Tibial nerve (tissue), 4 donors: ENCODE measurements at regions not wholly inside any gene's neighbourhood (a gene's known extent, or its start where the extent isn't known, plus 50 kb on each side); places are given as distances from the start of the nearest gene placed in this dataset.
"Not testable (repeated sequence)": the region's sequence is repeated elsewhere in the genome, so short reads cannot be mapped to it uniquely, and the experiment has no call there.

Experiments used
- DNase-seq, 2 donors: peaks; one replicate each; pipeline ENCODE4 v3.0.0-alpha.2; 2019; ENCODE audit warnings: low spot score in 2 of 2
- H3K27ac ChIP-seq, 4 donors: fragments of 200-600 bp; sonication (generic) in 3 of 4; one replicate each; pipeline ENCODE4 v1.5.1; 2017 to 2019; ENCODE audit warnings: mild to moderate bottlenecking in 1 of 4
- H3K27me3 ChIP-seq, 2 donors: fragments of 200-600 bp; sonication (generic) in 1 of 2; one replicate each; pipeline versions ENCODE4 v1.5.1 to v1.6.0; 2017 to 2019
- H3K36me3 ChIP-seq, 3 donors: fragments of 200-600 bp; sonication (generic); one replicate each; pipeline ENCODE4 v1.5.1; 2018 to 2019
- H3K4me1 ChIP-seq, 4 donors: fragments of 200-600 bp; sonication (generic) in 3 of 4; one replicate each; pipeline ENCODE4 v1.5.1; 2017 to 2019
- H3K4me3 ChIP-seq, 4 donors: fragments of 200-600 bp; sonication (generic) in 3 of 4; one replicate each; pipeline ENCODE4 v1.5.1; 2017 to 2019; ENCODE audit warnings: mild to moderate bottlenecking in 1 of 4, moderate library complexity in 1 of 4
- H3K9me3 ChIP-seq, 4 donors: fragments of 200-600 bp; sonication (generic) in 3 of 4; one replicate each; pipeline ENCODE4 v1.5.1; 2017 to 2019
- EP300 ChIP-seq, 2 donors: sonication (generic); formaldehyde crosslinking; IDR thresholded peaks; one replicate each; pipeline ENCODE4 v1.6.1; 2017; ENCODE audit warnings: antibody characterized with exemption in 2 of 2, mild to moderate bottlenecking in 1 of 2
- POLR2A ChIP-seq, 2 donors: fragments of 450-650 bp; IDR thresholded peaks; one replicate each; pipeline ENCODE4 v1.6.1; 2017; ENCODE audit warnings: antibody characterized with exemption in 2 of 2, mild to moderate bottlenecking in 2 of 2, moderate library complexity in 2 of 2
- WGBS, 2 donors: methylation state at CpG; one replicate each; pipeline ENCODE4 v1.1.5; 2018; 5-methylcytosine and 5-hydroxymethylcytosine counted together
- TF ChIP-seq, protein P1 (sequence below), 5 experiments: fragments of 200-600 bp in 3 of 5; fragments of 450-650 bp in 2 of 5; sonication (generic) in 3 of 5; IDR thresholded peaks; one replicate each; pipeline ENCODE4 v1.5.1; 2016 to 2019; ENCODE audit warnings: antibody characterized with exemption in 5 of 5, mild to moderate bottlenecking in 3 of 5, moderate library complexity in 2 of 5

DNA sequence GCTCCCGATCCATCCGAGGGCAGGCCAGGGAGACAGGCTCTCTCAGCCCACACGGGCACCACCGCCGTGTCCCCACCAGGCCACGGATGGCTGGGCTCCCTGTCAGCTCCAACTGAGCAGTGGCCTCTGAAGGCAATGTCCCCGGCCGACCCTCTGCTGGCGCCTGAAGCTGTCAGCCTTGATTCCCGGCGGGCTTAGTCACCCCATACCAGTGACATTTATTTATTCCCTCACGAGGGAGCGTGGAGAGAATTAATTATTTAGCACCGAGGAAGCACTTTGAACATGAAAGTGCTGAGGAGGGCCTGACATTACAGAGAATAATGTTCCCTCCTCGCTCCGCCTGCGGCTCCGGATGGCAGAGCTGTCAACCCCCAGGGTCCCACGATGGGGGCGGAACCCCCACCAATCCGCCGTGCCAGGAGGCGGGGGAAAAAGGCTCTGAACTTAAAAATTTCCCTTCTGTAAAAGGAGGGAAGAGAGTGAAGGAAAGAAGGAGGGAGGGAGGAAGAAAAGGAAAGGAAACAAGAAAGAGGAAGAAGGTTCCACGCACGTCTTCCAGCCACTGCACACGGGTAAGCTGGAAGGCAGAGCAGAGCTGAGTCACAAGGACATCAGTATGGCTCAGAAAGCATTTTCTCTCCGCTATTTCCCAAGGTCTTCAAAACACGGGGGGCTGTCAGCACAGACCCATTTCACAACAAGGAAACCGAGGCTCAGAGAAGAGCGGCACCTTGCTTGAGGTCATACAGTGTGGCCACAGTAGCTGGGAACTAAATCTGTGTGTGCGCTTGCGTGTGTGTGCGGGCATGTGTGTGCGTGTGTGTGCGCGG is 108.7 kb upstream of the NCOR2 start:
- H3K27me3 ChIP-seq, result no peaks in the 10 kb centered on the region
- no peaks in the 10 kb centered on the region for H3K36me3 ChIP-seq
- H3K4me3 ChIP-seq, result peak overlapping the region in 1 of 4 donors; percentile 8
- H3K4me1 ChIP-seq, result peaks cover 0 to 66% (median 24%) of the 10 kb centered on the region in 4 donors
- 35 to 42% methylated on average over 35 to 36 of the region's 36 CpGs for WGBS, 2 donors
- peak overlapping the region in 3 of 4 donors; percentile 47 to 72 (median 59) for H3K27ac ChIP-seq
- TF ChIP-seq, protein P1, sequence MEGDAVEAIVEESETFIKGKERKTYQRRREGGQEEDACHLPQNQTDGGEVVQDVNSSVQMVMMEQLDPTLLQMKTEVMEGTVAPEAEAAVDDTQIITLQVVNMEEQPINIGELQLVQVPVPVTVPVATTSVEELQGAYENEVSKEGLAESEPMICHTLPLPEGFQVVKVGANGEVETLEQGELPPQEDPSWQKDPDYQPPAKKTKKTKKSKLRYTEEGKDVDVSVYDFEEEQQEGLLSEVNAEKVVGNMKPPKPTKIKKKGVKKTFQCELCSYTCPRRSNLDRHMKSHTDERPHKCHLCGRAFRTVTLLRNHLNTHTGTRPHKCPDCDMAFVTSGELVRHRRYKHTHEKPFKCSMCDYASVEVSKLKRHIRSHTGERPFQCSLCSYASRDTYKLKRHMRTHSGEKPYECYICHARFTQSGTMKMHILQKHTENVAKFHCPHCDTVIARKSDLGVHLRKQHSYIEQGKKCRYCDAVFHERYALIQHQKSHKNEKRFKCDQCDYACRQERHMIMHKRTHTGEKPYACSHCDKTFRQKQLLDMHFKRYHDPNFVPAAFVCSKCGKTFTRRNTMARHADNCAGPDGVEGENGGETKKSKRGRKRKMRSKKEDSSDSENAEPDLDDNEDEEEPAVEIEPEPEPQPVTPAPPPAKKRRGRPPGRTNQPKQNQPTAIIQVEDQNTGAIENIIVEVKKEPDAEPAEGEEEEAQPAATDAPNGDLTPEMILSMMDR (IDR thresholded peaks at IDR 0.05), result peak in 1 of 5 experiments; percentile 11
- TF ChIP-seq POLR2A (IDR thresholded peaks at IDR 0.05), result no peak
- DNase-seq, result no peak
- H3K9me3 ChIP-seq, result no peaks in the 10 kb centered on the region

DNA sequence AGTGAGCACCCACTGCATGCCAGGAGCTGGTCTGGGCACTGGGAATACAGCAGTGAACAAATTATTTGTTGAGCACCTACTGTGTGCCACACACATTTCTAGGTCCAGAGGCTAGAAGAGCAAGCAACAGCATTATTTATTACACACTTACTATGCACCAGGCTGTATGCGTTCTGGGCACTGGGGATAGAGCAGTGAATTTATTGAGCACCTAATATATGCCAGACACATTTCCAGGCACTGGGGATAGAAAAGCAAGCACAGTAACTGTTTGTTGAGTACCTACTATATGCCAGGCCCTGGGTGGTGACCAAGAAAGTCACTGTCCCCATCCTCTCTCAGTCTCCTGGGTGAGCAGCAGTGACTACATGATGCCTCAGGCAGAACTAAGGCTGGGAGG is 107.5 kb upstream of the NCOR2 start:
- H3K4me1 ChIP-seq, result peaks cover 0 to 54% (median 19%) of the 10 kb centered on the region in 4 donors
- H3K36me3 ChIP-seq, result no peaks in the 10 kb centered on the region
- no peak for DNase-seq
- no peaks in the 10 kb centered on the region for H3K9me3 ChIP-seq
- no peak overlapping the region for H3K4me3 ChIP-seq
- H3K27me3 ChIP-seq, result no peaks in the 10 kb centered on the region
- WGBS, 2 donors, result 21 to 100% methylated on average over 1 of the region's 1 CpG
- no peak overlapping the region for H3K27ac ChIP-seq
- TF ChIP-seq EP300 (IDR thresholded peaks at IDR 0.05) (no peak), POLR2A (IDR thresholded peaks at IDR 0.05) (no peak)
- TF ChIP-seq, protein P1 (IDR thresholded peaks at IDR 0.05), result no peak

DNA sequence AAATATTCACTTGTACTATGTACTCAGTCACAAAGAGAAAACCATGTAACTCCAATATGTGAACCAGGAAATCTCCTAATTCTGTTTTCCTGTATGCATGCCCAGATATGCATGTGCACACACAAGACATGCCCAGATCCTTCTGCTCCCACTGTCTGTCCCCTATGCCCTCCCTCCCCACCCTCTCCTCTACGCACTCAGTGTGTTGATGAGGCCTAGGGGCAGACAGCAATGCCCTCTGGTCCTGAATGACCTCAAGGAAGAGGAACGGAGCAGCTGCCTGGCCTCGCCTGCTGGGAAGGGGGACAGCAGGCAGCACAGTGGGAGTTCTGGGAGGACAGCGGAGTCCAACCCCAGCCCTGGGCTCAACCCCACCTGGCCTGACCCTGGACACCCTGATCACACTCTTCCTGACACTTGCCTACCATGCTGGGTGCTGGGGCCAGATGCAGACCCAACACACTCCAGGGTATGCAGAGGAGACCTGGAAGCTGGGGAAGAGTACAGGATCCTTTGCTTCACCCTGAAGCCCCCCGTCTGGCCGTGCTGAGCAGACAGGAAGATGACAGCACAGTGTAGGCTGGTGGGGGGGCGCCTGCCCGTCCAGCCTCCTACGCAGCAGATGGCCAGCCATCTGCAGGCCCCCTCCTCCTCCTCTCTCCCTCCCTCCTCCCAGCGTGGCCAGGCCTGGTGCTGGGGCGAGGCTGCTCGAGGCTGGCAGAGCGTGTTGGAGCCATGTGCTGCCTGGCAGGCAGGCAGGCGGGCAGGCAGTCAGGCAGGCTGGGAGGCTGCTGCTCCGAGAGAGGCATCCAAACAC is 106.6 kb upstream of the NCOR2 start:
- WGBS, 2 donors, result 40 to 53% methylated on average over 14 to 15 of the region's 15 CpGs
- no peak for TF ChIP-seq POLR2A (IDR thresholded peaks at IDR 0.05)
- TF ChIP-seq, protein P1 (IDR thresholded peaks at IDR 0.05), result no peak
- TF ChIP-seq EP300 (IDR thresholded peaks at IDR 0.05), result no peak
- DNase-seq, result no peak
- Histone ChIP-seq H3K27ac (peak overlapping the region in 2 of 4 donors; percentile 19 to 50), H3K4me3 (no peak overlapping the region), H3K27me3 (no peaks in the 10 kb centered on the region), H3K36me3 (no peaks in the 10 kb centered on the region), H3K9me3 (no peaks in the 10 kb centered on the region), H3K4me1 (peaks cover 0 to 45% (median 16%) of the 10 kb centered on the region in 4 donors)

DNA sequence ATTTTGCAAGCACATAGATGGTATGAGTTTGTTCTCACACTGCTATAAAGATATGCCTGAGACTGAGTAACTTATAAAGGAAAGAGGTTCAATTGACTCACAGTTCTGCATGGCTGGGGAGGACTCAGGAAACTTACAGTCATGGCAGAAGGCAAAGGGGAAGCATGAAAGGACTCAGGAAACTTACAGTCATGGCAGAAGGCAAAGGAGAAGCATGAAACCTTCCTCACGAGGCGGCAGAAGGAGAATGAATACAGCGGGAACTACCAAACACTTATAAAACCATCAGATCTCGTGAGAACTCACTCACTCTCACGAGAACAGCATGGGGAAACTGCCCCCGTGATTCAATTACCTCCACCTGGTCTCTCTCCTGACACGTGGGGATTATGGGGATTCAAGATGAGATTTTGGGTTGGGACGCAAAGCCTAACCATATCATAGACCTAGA is 101.9 kb upstream of the NCOR2 start:
- 79 to 82% methylated on average over 8 of the region's 8 CpGs for WGBS, 2 donors
- Histone ChIP-seq H3K9me3 (peaks cover 0 to 13% (median 3%) of the 10 kb centered on the region in 4 donors), H3K4me1 (peaks cover 0 to 19% (median 4%) of the 10 kb centered on the region in 4 donors)
- not testable (repeated sequence) for H3K27ac ChIP-seq, H3K27me3 ChIP-seq, DNase-seq, H3K4me3 ChIP-seq, H3K36me3 ChIP-seq

DNA sequence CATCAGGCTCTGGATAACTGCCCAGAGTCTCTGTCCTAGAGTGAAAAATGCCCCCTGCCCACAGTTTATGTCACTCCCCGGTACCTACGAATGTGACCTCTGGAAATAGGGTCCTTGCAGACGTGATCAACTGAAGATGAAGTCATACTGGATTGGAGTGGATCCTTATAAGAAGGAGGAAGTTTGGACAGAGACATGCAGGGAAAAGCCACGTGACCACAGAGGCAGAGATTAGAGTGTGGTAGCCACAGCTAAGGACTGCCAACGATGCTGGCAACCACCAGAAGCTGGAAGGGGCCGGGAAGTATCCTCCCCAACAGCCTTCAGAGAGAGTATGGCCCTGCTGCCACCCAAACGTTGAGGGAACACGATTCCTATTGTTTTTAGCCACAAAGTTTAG is 101.2 kb upstream of the NCOR2 start:
- TF ChIP-seq, protein P1 (IDR thresholded peaks at IDR 0.05), result no peak
- no peak for TF ChIP-seq POLR2A (IDR thresholded peaks at IDR 0.05)
- no peak for TF ChIP-seq EP300 (IDR thresholded peaks at IDR 0.05)
- Histone ChIP-seq H3K36me3 (no peaks in the 10 kb centered on the region), H3K9me3 (peaks cover 0 to 13% (median 3%) of the 10 kb centered on the region in 4 donors), H3K27me3 (no peaks in the 10 kb centered on the region), H3K4me3 (no peak overlapping the region), H3K4me1 (peaks cover 0 to 21% (median 6%) of the 10 kb centered on the region in 4 donors), H3K27ac (no peak overlapping the region)
- 33 to 43% methylated on average over 8 of the region's 8 CpGs for WGBS, 2 donors
- no peak for DNase-seq
